Neural cell (in vitro differentiated cells): ENCODE measurements at regions not wholly inside any gene's neighbourhood (a gene's known extent, or its start where the extent isn't known, plus 50 kb on each side); places are given as distances from the start of the nearest gene placed in this dataset.

ENCODE experiments used
- H2AFZ ChIP-seq: fragments of 200-600, 300-800 bp; sonication (generic), shearing (Covaris generic); 2 replicates; pipeline ENCODE4 v1.6.0; 2014; ENCODE audit warnings: low read depth, mild to moderate bottlenecking, antibody characterized with exemption, low read length, moderate library complexity
- H3F3A ChIP-seq: fragments of 200-600 bp; shearing (Covaris generic); 2 replicates; pipeline ENCODE4 v1.6.1; 2016; ENCODE audit warnings: mild to moderate bottlenecking, moderate library complexity, mixed read lengths, antibody characterized with exemption, low read length; ENCODE audit not compliant: insufficient read depth, poor library complexity, severe bottlenecking
- H3K27ac ChIP-seq: fragments of 200-600, 300-800 bp; sonication (generic), shearing (Covaris generic); 2 replicates; pipeline ENCODE4 v1.5.1; 2014; ENCODE audit warnings: mild to moderate bottlenecking, low read length, moderate library complexity
- H3K27me3 ChIP-seq: fragments of 300-800, 200-600 bp; sonication (generic), shearing (Covaris generic); 2 replicates; pipeline ENCODE4 v1.6.0; 2014; ENCODE audit warnings: mild to moderate bottlenecking, low read depth, low read length, moderate library complexity; ENCODE audit not compliant: insufficient read depth
- H3K36me3 ChIP-seq: fragments of 300-800, 200-600 bp; sonication (generic), shearing (Covaris generic); 2 replicates; pipeline ENCODE4 v1.5.1; 2014; ENCODE audit warnings: mild to moderate bottlenecking, antibody characterized with exemption, low read length, moderate library complexity; ENCODE audit not compliant: insufficient read depth
- H3K4me2 ChIP-seq: fragments of 300-800, 200-600 bp; sonication (generic), shearing (Covaris generic); 2 replicates; pipeline ENCODE4 v1.6.0; 2014; ENCODE audit warnings: mild to moderate bottlenecking, low read length
- H3K4me3 ChIP-seq: fragments of 300-800, 200-600 bp; sonication (generic), shearing (Covaris generic); 2 replicates; pipeline ENCODE4 v1.5.1; 2014; ENCODE audit warnings: mild to moderate bottlenecking, low read length, moderate library complexity
- H3K79me2 ChIP-seq: fragments of 200-600 bp; shearing (Covaris generic); replicated peaks from 2 replicates; pipeline ENCODE4 v1.6.0; 2014; ENCODE audit warnings: mild to moderate bottlenecking, low read length, moderate library complexity; ENCODE audit not compliant: insufficient read depth
- H3K9ac ChIP-seq: fragments of 300-800, 200-600 bp; sonication (generic), shearing (Covaris generic); 2 replicates; pipeline ENCODE4 v1.6.1; 2016; ENCODE audit warnings: mild to moderate bottlenecking, low read length, mixed read lengths
- H3K9me2 ChIP-seq: fragments of 200-600 bp; shearing (Covaris generic); 2 replicates; pipeline ENCODE4 v1.6.1; 2016; ENCODE audit warnings: mild to moderate bottlenecking, low read length, mixed read lengths; ENCODE audit not compliant: insufficient read depth
- H3K9me3 ChIP-seq: fragments of 200-600, 300-800 bp; sonication (generic), shearing (Covaris generic); 2 replicates; pipeline ENCODE4 v1.6.1; 2016; ENCODE audit warnings: mild to moderate bottlenecking, mixed run types, low read length, moderate library complexity, mixed read lengths
- H4K20me1 ChIP-seq: fragments of 200-600 bp; shearing (Covaris generic); 2 replicates; pipeline ENCODE4 v1.6.1; 2016; ENCODE audit warnings: mild to moderate bottlenecking, mixed run types; ENCODE audit not compliant: insufficient read depth
- CTCF ChIP-seq: fragments of 450-650 bp; IDR thresholded peaks from 2 replicates; pipeline ENCODE4 v1.5.1; 2014; ENCODE audit warnings: antibody characterized with exemption, mild to moderate bottlenecking, moderate library complexity; ENCODE audit not compliant: poor library complexity, severe bottlenecking
- EP300 ChIP-seq: fragments of 450-650 bp; conservative IDR thresholded peaks from 2 replicates; pipeline ENCODE4 v1.6.1; 2014; ENCODE audit warnings: antibody characterized with exemption, mild to moderate bottlenecking, moderate library complexity; ENCODE audit not compliant: poor library complexity, severe bottlenecking
- EZH2 ChIP-seq: fragments of 200-600, 300-800 bp; shearing (Covaris generic), sonication (generic); IDR thresholded peaks from 2 replicates; pipeline ENCODE4 v1.6.1; 2014; ENCODE audit warnings: antibody characterized with exemption, low read length, borderline replicate concordance, mild to moderate bottlenecking; ENCODE audit not compliant: insufficient read depth, poor library complexity, severe bottlenecking
- MXI1 ChIP-seq: fragments of 450-650 bp; conservative IDR thresholded peaks from 2 replicates; pipeline ENCODE4 v1.6.1; 2014; ENCODE audit warnings: antibody characterized with exemption, mild to moderate bottlenecking; ENCODE audit not compliant: poor library complexity, severe bottlenecking
- POLR2AphosphoS5 ChIP-seq: IDR thresholded peaks from 2 replicates; pipeline ENCODE4 v1.6.1; 2012
- RAD21 ChIP-seq: fragments of 450-650 bp; conservative IDR thresholded peaks from 2 replicates; pipeline ENCODE4 v1.6.1; 2014; ENCODE audit warnings: antibody characterized with exemption, mild to moderate bottlenecking, moderate library complexity
- REST ChIP-seq: IDR thresholded peaks from 2 replicates; pipeline ENCODE4 v1.6.1; 2012; ENCODE audit warnings: borderline replicate concordance
- SMC3 ChIP-seq: fragments of 450-650 bp; conservative IDR thresholded peaks from 2 replicates; pipeline ENCODE4 v1.6.1; 2014; ENCODE audit warnings: antibody characterized with exemption, mild to moderate bottlenecking, moderate library complexity; ENCODE audit not compliant: poor library complexity
- TAF1 ChIP-seq: IDR thresholded peaks from 2 replicates; pipeline ENCODE4 v1.6.1; 2012; ENCODE audit warnings: low read depth

- H3K27ac ChIP-seq = no peak overlapping the region
- no peaks in the 10 kb centered on the region for H3F3A ChIP-seq
- H4K20me1 ChIP-seq = no peaks in the 10 kb centered on the region
- H3K9ac ChIP-seq = no peak overlapping the region
- no peaks in the 10 kb centered on the region for H3K36me3 ChIP-seq
- H3K9me3 ChIP-seq = no peaks in the 10 kb centered on the region
- H3K27me3 ChIP-seq = no peaks in the 10 kb centered on the region
- no peak overlapping the region for H2AFZ ChIP-seq
- no peak overlapping the region for H3K4me2 ChIP-seq
- no peak for TF ChIP-seq RAD21
- TF ChIP-seq MXI1 = no peak
- TF ChIP-seq CTCF = no peak
- no peak for TF ChIP-seq EP300
- TF ChIP-seq TAF1 = no peak
- no peak for TF ChIP-seq EZH2
- TF ChIP-seq POLR2AphosphoS5 = no peak
- no peak for TF ChIP-seq REST
- no peak for TF ChIP-seq SMC3
- H3K79me2 ChIP-seq = no peaks in the 10 kb centered on the region
- H3K9me2 ChIP-seq = no peaks in the 10 kb centered on the region
- H3K4me3 ChIP-seq = no peak overlapping the region
These were observed 406.2 kb downstream of the DLEU7 start for GRCh38 chr13:50437252-50437651.

- H3K27me3 ChIP-seq = no peaks in the 10 kb centered on the region
- no peak overlapping the region for H3K4me2 ChIP-seq
- H3K4me3 ChIP-seq = no peak overlapping the region
- TF ChIP-seq EZH2 (no peak), TAF1 (no peak), REST (no peak), SMC3 (no peak), RAD21 (no peak), EP300 (no peak), MXI1 (no peak), CTCF (no peak), POLR2AphosphoS5 (no peak)
- H3K9ac ChIP-seq = no peak overlapping the region
- no peaks in the 10 kb centered on the region for H3F3A ChIP-seq
- no peak overlapping the region for H2AFZ ChIP-seq
- no peaks in the 10 kb centered on the region for H3K79me2 ChIP-seq
- H3K27ac ChIP-seq = no peak overlapping the region
- no peaks in the 10 kb centered on the region for H3K9me3 ChIP-seq
- H3K36me3 ChIP-seq = no peaks in the 10 kb centered on the region
- H4K20me1 ChIP-seq = no peaks in the 10 kb centered on the region
- no peaks in the 10 kb centered on the region for H3K9me2 ChIP-seq
These were observed 405.1 kb downstream of the DLEU7 start for GRCh38 chr13:50438351-50438750.
